SU-DHL-6 (cell line): ENCODE measurements at regions not wholly inside any gene's neighbourhood (a gene's known extent, or its start where the extent isn't known, plus 50 kb on each side); places are given as distances from the start of the nearest gene placed in this dataset.

ENCODE experiments used
- EZH2phosphoT487 ChIP-seq: fragments of 200-600 bp; sonication (generic), shearing (Covaris generic); conservative IDR thresholded peaks from 2 replicates; pipeline ENCODE4 v1.6.1; 2018; ENCODE audit warnings: mild to moderate bottlenecking, antibody characterized with exemption, low read length, moderate library complexity, mixed read lengths
- TF ChIP-seq, protein P1 (sequence below): fragments of 200-600 bp; sonication (generic); IDR thresholded peaks from one replicate; pipeline ENCODE4 v1.5.1; 2017; ENCODE audit warnings: antibody characterized with exemption, mild to moderate bottlenecking, low read length, moderate library complexity; ENCODE audit not compliant: insufficient read depth, poor library complexity, severe bottlenecking

- TF ChIP-seq, protein P1, sequence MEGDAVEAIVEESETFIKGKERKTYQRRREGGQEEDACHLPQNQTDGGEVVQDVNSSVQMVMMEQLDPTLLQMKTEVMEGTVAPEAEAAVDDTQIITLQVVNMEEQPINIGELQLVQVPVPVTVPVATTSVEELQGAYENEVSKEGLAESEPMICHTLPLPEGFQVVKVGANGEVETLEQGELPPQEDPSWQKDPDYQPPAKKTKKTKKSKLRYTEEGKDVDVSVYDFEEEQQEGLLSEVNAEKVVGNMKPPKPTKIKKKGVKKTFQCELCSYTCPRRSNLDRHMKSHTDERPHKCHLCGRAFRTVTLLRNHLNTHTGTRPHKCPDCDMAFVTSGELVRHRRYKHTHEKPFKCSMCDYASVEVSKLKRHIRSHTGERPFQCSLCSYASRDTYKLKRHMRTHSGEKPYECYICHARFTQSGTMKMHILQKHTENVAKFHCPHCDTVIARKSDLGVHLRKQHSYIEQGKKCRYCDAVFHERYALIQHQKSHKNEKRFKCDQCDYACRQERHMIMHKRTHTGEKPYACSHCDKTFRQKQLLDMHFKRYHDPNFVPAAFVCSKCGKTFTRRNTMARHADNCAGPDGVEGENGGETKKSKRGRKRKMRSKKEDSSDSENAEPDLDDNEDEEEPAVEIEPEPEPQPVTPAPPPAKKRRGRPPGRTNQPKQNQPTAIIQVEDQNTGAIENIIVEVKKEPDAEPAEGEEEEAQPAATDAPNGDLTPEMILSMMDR: no peak
- TF ChIP-seq EZH2phosphoT487: no peak
Measured at GRCh38 chr7:131108212-131108940, 219.3 kb upstream of the MKLN1 start.
